HCT116 (cell line): ENCODE measurements at regions not wholly inside any gene's neighbourhood (a gene's known extent, or its start where the extent isn't known, plus 50 kb on each side); places are given as distances from the start of the nearest gene placed in this dataset.

Source experiments
- ATAC-seq: fragments of 200-7000 bp; cut with Tn5 transposase; 2 replicates; pipeline ENCODE4 v1.9.1; 2020; ENCODE audit warnings: mild to moderate bottlenecking, moderate library complexity
- BruUV-seq: library from RNA; stranded (reverse); fragments of 400-500 nt; replicated peaks from 2 replicates; lab custom pipeline; 2021; lab: Mats Ljungman, UMichigan
- CTCF ChIA-PET: fragments of 300-600 bp; sonication (Branson Sonifier 250); formaldehyde crosslinking; loops from one replicate; lab custom pipeline; 2021; ENCODE audit warnings: antibody characterized with exemption; lab: Charles Lee
- POLR2A ChIA-PET: fragments of 300-600, 350-600 bp; sonication (Branson Sonifier 250); formaldehyde crosslinking; loops from one replicate; lab custom pipeline; 2021; ENCODE audit warnings: antibody characterized with exemption; lab: Charles Lee
- RAD21 ChIA-PET, 2 experiments: fragments of 300-600 bp; sonication (Branson Sonifier 250); formaldehyde crosslinking; loops; one replicate each; lab custom pipeline; 2023; ENCODE audit warnings: low total read pairs in 2 of 2; ENCODE audit not compliant: uncharacterized antibody in 2 of 2, unreplicated experiment in 2 of 2, low non-redundant PET in 1 of 2; lab: Charles Lee
- DNase-seq: peaks from one replicate; pipeline ENCODE4 v3.0.0-alpha.2; 2010; ENCODE audit warnings: low read depth, low spot score
- H2AFZ ChIP-seq: fragments of 200-600 bp; shearing (Covaris generic), sonication (generic); 2 replicates; pipeline ENCODE4 v1.6.1; 2017; ENCODE audit warnings: low read depth, mixed run types, mixed read lengths, antibody characterized with exemption, low read length; ENCODE audit not compliant: poor library complexity, severe bottlenecking
- H3K27ac ChIP-seq: 2 replicates; pipeline ENCODE4 v1.5.1; 2012; ENCODE audit warnings: low read depth, low read length
- H3K27me3 ChIP-seq: fragments of 200-600 bp; sonication (generic); 2 replicates; pipeline ENCODE4 v1.6.1; 2016; ENCODE audit warnings: mixed run types, low read length, mixed read lengths; ENCODE audit not compliant: insufficient read depth
- H3K36me3 ChIP-seq, 2 experiments: fragments of 200-500 bp in 1 of 2; fragments of 200-600 bp in 1 of 2; sonication (Bioruptor generic) in 1 of 2; sonication (generic) in 1 of 2; 2 replicates each; pipeline versions ENCODE4 v1.5.1 to v1.6.1; 2014 to 2016; ENCODE audit warnings: low read length in 2 of 2, inconsistent platforms in 1 of 2, mixed read lengths in 1 of 2, mixed run types in 1 of 2; ENCODE audit not compliant: insufficient read depth in 2 of 2, control insufficient read depth in 1 of 2
- H3K4me1 ChIP-seq, 2 experiments: fragments of 200-600 bp in 1 of 2; sonication (generic) in 1 of 2; 2 replicates each; pipeline versions ENCODE4 v1.5.1 to v1.6.1; 2012 to 2017; ENCODE audit warnings: low read length in 2 of 2, inconsistent platforms in 1 of 2, mild to moderate bottlenecking in 1 of 2, mixed read lengths in 1 of 2, mixed run types in 1 of 2, moderate library complexity in 1 of 2; ENCODE audit not compliant: insufficient read depth in 2 of 2, control insufficient read depth in 1 of 2
- H3K4me2 ChIP-seq: fragments of 200-600 bp; sonication (generic); 2 replicates; pipeline ENCODE4 v1.6.1; 2017; ENCODE audit warnings: mixed run types, low read length, mixed read lengths
- H3K4me3 ChIP-seq, 2 experiments: fragments of 200-600 bp in 1 of 2; sonication (generic) in 1 of 2; replicated peaks in 1 of 2; 2 replicates each; pipeline ENCODE4 v1.5.1; 2011 to 2016; ENCODE audit warnings: low read length in 2 of 2, control low read depth in 1 of 2, low read depth in 1 of 2, mild to moderate bottlenecking in 1 of 2, mixed read lengths in 1 of 2, mixed run types in 1 of 2
- H3K79me2 ChIP-seq: fragments of 200-600 bp; sonication (generic); 2 replicates; pipeline ENCODE4 v1.6.1; 2017; ENCODE audit warnings: mild to moderate bottlenecking, mixed run types, low read length, moderate library complexity, mixed read lengths; ENCODE audit not compliant: insufficient read depth
- H3K9ac ChIP-seq: fragments of 200-600 bp; sonication (generic); 2 replicates; pipeline ENCODE4 v1.6.1; 2016; ENCODE audit warnings: low read length, mixed read lengths
- H3K9me2 ChIP-seq: fragments of 200-600 bp; sonication (generic), shearing (Covaris generic); 2 replicates; pipeline ENCODE4 v1.6.1; 2017; ENCODE audit warnings: mixed run types, mild to moderate bottlenecking, moderate library complexity; ENCODE audit not compliant: insufficient read depth
- H3K9me3 ChIP-seq, 2 experiments: fragments of 200-500 bp in 1 of 2; fragments of 200-600 bp in 1 of 2; sonication (Bioruptor generic) in 1 of 2; sonication (generic) in 1 of 2; 2 replicates each; pipeline ENCODE4 v1.6.1; 2014 to 2017; ENCODE audit warnings: low read length in 2 of 2, mixed read lengths in 2 of 2, inconsistent platforms in 1 of 2, low read depth in 1 of 2, mild to moderate bottlenecking in 1 of 2, mixed run types in 1 of 2, moderate library complexity in 1 of 2; ENCODE audit not compliant: control insufficient read depth in 1 of 2, insufficient read depth in 1 of 2
- H4K20me1 ChIP-seq: fragments of 200-600 bp; sonication (generic), shearing (Covaris generic); 2 replicates; pipeline ENCODE4 v1.6.1; 2017; ENCODE audit warnings: mixed run types, mild to moderate bottlenecking, moderate library complexity; ENCODE audit not compliant: insufficient read depth
- CBX3 ChIP-seq: IDR thresholded peaks from 2 replicates; pipeline ENCODE4 v1.6.1; 2012; ENCODE audit warnings: low read depth
- CEBPB ChIP-seq: IDR thresholded peaks from 2 replicates; pipeline ENCODE4 v1.6.1; 2012; ENCODE audit warnings: low read depth
- ELF1 ChIP-seq: IDR thresholded peaks from 2 replicates; pipeline ENCODE4 v1.6.1; 2012; ENCODE audit warnings: low read depth, borderline replicate concordance
- EZH2 ChIP-seq: fragments of 200-600 bp; sonication (generic); IDR thresholded peaks from 2 replicates; pipeline ENCODE4 v1.6.1; 2017; ENCODE audit warnings: antibody characterized with exemption, mixed run types
- FOSL1 ChIP-seq: IDR thresholded peaks from 2 replicates; pipeline ENCODE4 v1.6.1; 2012; ENCODE audit warnings: low read depth
- JUND ChIP-seq: IDR thresholded peaks from 2 replicates; pipeline ENCODE4 v1.6.1; 2012
- POLR2A ChIP-seq: IDR thresholded peaks from 2 replicates; pipeline ENCODE4 v1.7.0; 2011; ENCODE audit warnings: borderline replicate concordance; ENCODE audit not compliant: insufficient read depth, insufficient read length; ENCODE audit errors: extremely low read depth
- POLR2AphosphoS5 ChIP-seq: IDR thresholded peaks from 2 replicates; pipeline ENCODE4 v1.6.1; 2011; ENCODE audit warnings: mild to moderate bottlenecking, low read depth, low read length, moderate library complexity
- RAD21 ChIP-seq: IDR thresholded peaks from 2 replicates; pipeline ENCODE4 v1.6.1; 2012; ENCODE audit warnings: low read depth, mild to moderate bottlenecking
- SP1 ChIP-seq: IDR thresholded peaks from 2 replicates; pipeline ENCODE4 v1.6.1; 2012; ENCODE audit warnings: low read depth
- SRF ChIP-seq: IDR thresholded peaks from 2 replicates; pipeline ENCODE4 v1.6.1; 2012; ENCODE audit warnings: low read depth
- TCF7L2 ChIP-seq: IDR thresholded peaks from 2 replicates; pipeline ENCODE4 v1.7.0; 2011; ENCODE audit warnings: borderline replicate concordance, inconsistent platforms; ENCODE audit not compliant: insufficient read depth, insufficient read length; ENCODE audit errors: extremely low read depth
- YY1 ChIP-seq: IDR thresholded peaks from 2 replicates; pipeline ENCODE4 v1.6.1; 2011; ENCODE audit warnings: low read length, low read depth, moderate library complexity, mild to moderate bottlenecking; ENCODE audit not compliant: insufficient replicate concordance; ENCODE audit errors: extremely low read depth
- ZFX ChIP-seq: fragments of 450-650 bp; IDR thresholded peaks from 2 replicates; pipeline ENCODE4 v1.6.1; 2017
- ZNF274 ChIP-seq: fragments of 200-500 bp; sonication (Bioruptor generic); IDR thresholded peaks from 2 replicates; pipeline ENCODE4 v1.6.1; 2014; ENCODE audit warnings: mild to moderate bottlenecking, low read depth, low read length, inconsistent platforms
- intact Hi-C: fragments of 100-400 bp; cut with micrococcal nuclease; formaldehyde crosslinking; loops from 2 replicates; pipeline ENCODE4 v1.10.0; 2022
- TF ChIP-seq, protein P1 (sequence below): IDR thresholded peaks from 2 replicates; pipeline ENCODE4 v1.6.1; 2012
- TF ChIP-seq, protein P2 (sequence below), 3 experiments: fragments of 200-600 bp in 1 of 3; sonication (generic) in 1 of 3; IDR thresholded peaks in 2 of 3; conservative IDR thresholded peaks in 1 of 3; 2 replicates each; pipeline ENCODE4 v1.5.1; 2012 to 2017; ENCODE audit warnings: low read depth in 2 of 3, low read length in 2 of 3, antibody characterized with exemption in 1 of 3, borderline replicate concordance in 1 of 3, control low read depth in 1 of 3, mild to moderate bottlenecking in 1 of 3, mixed read lengths in 1 of 3, mixed run types in 1 of 3, moderate library complexity in 1 of 3; ENCODE audit not compliant: insufficient read depth in 1 of 3
- TF ChIP-seq, protein P3 (sequence below): IDR thresholded peaks from 2 replicates; pipeline ENCODE4 v1.6.1; 2012
- TF ChIP-seq, protein P4 (sequence below): IDR thresholded peaks from 2 replicates; pipeline ENCODE4 v1.6.1; 2011; ENCODE audit warnings: mild to moderate bottlenecking, low read length, moderate library complexity; ENCODE audit not compliant: insufficient replicate concordance; ENCODE audit errors: extremely low read depth

DNA sequence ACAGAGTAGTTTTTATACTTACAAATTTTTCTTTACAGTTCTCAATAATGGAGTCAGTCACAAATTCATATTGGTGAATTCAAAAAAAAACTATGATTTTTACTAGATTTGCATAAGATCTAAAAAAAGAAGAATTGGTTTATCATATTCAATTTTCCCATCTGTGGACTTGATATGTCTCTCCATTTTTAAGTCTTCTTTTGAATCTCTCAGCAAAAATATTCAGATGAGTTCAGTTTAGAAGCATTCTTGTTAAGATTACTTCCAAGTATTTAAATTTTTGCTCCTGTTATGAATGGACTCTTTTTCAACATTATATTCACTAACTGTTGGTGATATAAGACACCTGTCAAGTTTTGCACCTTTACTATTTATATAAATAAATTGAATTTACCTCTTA lies 360.6 kb upstream of the FLRT2 start:
- Histone ChIP-seq H3K27ac (no peak overlapping the region), H3K27me3 (no peaks in the 10 kb centered on the region), H2AFZ (no peak overlapping the region)
- RAD21 ChIA-PET: no interaction called here
- no peak for TF ChIP-seq POLR2AphosphoS5
- no peak for TF ChIP-seq SP1
- TF ChIP-seq POLR2A: no peak
- no peak for TF ChIP-seq SRF
- TF ChIP-seq, protein P1, sequence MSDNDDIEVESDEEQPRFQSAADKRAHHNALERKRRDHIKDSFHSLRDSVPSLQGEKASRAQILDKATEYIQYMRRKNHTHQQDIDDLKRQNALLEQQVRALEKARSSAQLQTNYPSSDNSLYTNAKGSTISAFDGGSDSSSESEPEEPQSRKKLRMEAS: no peak
- no peak for TF ChIP-seq TCF7L2
- no peak for TF ChIP-seq YY1
- TF ChIP-seq ELF1: no peak
- no peak for TF ChIP-seq FOSL1
- TF ChIP-seq CBX3: no peak
- TF ChIP-seq, protein P2, sequence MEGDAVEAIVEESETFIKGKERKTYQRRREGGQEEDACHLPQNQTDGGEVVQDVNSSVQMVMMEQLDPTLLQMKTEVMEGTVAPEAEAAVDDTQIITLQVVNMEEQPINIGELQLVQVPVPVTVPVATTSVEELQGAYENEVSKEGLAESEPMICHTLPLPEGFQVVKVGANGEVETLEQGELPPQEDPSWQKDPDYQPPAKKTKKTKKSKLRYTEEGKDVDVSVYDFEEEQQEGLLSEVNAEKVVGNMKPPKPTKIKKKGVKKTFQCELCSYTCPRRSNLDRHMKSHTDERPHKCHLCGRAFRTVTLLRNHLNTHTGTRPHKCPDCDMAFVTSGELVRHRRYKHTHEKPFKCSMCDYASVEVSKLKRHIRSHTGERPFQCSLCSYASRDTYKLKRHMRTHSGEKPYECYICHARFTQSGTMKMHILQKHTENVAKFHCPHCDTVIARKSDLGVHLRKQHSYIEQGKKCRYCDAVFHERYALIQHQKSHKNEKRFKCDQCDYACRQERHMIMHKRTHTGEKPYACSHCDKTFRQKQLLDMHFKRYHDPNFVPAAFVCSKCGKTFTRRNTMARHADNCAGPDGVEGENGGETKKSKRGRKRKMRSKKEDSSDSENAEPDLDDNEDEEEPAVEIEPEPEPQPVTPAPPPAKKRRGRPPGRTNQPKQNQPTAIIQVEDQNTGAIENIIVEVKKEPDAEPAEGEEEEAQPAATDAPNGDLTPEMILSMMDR (IDR thresholded peaks at IDR 0.05 in 2 of 3, conservative IDR thresholded peaks at IDR 0.05 in 1 of 3; ENCODE audit: borderline replicate concordance in 1 of 3, insufficient read depth in 1 of 3, low read depth in 2 of 3, low read length in 2 of 3): no peak
- TF ChIP-seq, protein P3, sequence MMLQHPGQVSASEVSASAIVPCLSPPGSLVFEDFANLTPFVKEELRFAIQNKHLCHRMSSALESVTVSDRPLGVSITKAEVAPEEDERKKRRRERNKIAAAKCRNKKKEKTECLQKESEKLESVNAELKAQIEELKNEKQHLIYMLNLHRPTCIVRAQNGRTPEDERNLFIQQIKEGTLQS: no peak
- TF ChIP-seq RAD21: no peak
- no peak for TF ChIP-seq ZNF274
- TF ChIP-seq ZFX: no peak
- no peak for TF ChIP-seq CEBPB
- TF ChIP-seq JUND: no peak
- TF ChIP-seq, protein P4, sequence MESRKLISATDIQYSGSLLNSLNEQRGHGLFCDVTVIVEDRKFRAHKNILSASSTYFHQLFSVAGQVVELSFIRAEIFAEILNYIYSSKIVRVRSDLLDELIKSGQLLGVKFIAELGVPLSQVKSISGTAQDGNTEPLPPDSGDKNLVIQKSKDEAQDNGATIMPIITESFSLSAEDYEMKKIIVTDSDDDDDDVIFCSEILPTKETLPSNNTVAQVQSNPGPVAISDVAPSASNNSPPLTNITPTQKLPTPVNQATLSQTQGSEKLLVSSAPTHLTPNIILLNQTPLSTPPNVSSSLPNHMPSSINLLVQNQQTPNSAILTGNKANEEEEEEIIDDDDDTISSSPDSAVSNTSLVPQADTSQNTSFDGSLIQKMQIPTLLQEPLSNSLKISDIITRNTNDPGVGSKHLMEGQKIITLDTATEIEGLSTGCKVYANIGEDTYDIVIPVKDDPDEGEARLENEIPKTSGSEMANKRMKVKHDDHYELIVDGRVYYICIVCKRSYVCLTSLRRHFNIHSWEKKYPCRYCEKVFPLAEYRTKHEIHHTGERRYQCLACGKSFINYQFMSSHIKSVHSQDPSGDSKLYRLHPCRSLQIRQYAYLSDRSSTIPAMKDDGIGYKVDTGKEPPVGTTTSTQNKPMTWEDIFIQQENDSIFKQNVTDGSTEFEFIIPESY: no peak
- TF ChIP-seq EZH2: no peak
- TF ChIP-seq, all 23 proteins: peak for 0
- no peak overlapping the region for H3K4me2 ChIP-seq
- H3K4me1 ChIP-seq: no peaks in the 10 kb centered on the region
- no peak overlapping the region for H3K4me3 ChIP-seq
- no peaks in the 10 kb centered on the region for H4K20me1 ChIP-seq
- no peak for DNase-seq
- ATAC-seq: no peak
- BruUV-seq: no TSS peak
- ChIA-PET CTCF (no interaction called here), POLR2A (no interaction called here)
- no peaks in the 10 kb centered on the region for H3K9me2 ChIP-seq
- no peaks in the 10 kb centered on the region for H3K79me2 ChIP-seq
- peaks cover 3 to 13% of the 10 kb centered on the region in 2 experiments; a peak in 3 of 4 replicates for H3K9me3 ChIP-seq
- H3K9ac ChIP-seq: no peak overlapping the region
- intact Hi-C loops: no loop called here
- no peaks in the 10 kb centered on the region for H3K36me3 ChIP-seq
